OCI-LY1 (cell line): ENCODE measurements at regions not wholly inside any gene's neighbourhood (a gene's known extent, or its start where the extent isn't known, plus 50 kb on each side); places are given as distances from the start of the nearest gene placed in this dataset.

ENCODE experiments used
- EZH2 ChIP-seq: fragments of 200-600 bp; sonication (generic), shearing (Covaris generic); IDR thresholded peaks from 2 replicates; pipeline ENCODE4 v1.8.0; 2017; ENCODE audit warnings: borderline replicate concordance, mixed run types, mild to moderate bottlenecking, antibody characterized with exemption, low read length, moderate library complexity, mixed read lengths
- TF ChIP-seq, protein P1 (sequence below): fragments of 200-600 bp; sonication (generic), shearing (Covaris generic); IDR thresholded peaks from 2 replicates; pipeline ENCODE4 v1.5.1; 2017; ENCODE audit warnings: mild to moderate bottlenecking, antibody characterized with exemption, low read length, moderate library complexity, mixed read lengths

DNA sequence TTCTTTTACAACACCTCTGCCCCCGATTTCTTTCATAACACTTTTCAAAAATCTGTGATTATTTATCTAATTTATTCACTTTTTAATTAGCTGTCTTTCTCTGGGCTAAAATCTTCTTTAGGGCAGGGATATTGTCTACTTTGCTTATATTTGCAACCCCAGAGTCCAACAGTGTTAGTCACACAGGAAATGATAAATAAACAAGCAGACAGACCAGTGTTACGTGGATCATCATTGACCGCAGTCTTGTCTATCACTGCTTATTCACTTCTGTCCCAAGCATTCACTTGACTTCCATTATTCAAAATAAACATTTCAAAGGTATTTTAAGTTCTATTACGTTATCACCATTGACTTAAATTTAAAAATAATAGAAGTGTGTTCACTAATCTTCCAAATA lies 237.6 kb upstream of the UBE2E3 start:
- TF ChIP-seq, protein P1, sequence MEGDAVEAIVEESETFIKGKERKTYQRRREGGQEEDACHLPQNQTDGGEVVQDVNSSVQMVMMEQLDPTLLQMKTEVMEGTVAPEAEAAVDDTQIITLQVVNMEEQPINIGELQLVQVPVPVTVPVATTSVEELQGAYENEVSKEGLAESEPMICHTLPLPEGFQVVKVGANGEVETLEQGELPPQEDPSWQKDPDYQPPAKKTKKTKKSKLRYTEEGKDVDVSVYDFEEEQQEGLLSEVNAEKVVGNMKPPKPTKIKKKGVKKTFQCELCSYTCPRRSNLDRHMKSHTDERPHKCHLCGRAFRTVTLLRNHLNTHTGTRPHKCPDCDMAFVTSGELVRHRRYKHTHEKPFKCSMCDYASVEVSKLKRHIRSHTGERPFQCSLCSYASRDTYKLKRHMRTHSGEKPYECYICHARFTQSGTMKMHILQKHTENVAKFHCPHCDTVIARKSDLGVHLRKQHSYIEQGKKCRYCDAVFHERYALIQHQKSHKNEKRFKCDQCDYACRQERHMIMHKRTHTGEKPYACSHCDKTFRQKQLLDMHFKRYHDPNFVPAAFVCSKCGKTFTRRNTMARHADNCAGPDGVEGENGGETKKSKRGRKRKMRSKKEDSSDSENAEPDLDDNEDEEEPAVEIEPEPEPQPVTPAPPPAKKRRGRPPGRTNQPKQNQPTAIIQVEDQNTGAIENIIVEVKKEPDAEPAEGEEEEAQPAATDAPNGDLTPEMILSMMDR, result no peak
- no peak for TF ChIP-seq EZH2
